PFSK-1 (cell line): ENCODE measurements at regions not wholly inside any gene's neighbourhood (a gene's known extent, or its start where the extent isn't known, plus 50 kb on each side); places are given as distances from the start of the nearest gene placed in this dataset.

Experiments used
- FOXP2 ChIP-seq: optimal IDR thresholded peaks from 2 replicates; pipeline ENCODE3; 2011; ENCODE audit warnings: borderline replicate concordance, control low read depth, inconsistent platforms; ENCODE audit not compliant: insufficient read depth; ENCODE audit errors: extremely low read length, extremely low read depth
- POLR2AphosphoS5 ChIP-seq: IDR thresholded peaks from 2 replicates; pipeline ENCODE4 v1.6.1; 2012; ENCODE audit warnings: low read depth, mild to moderate bottlenecking, control low read depth, low read length, moderate library complexity
- SIN3A ChIP-seq: IDR thresholded peaks from 2 replicates; pipeline ENCODE4 v1.6.1; 2012; ENCODE audit warnings: mild to moderate bottlenecking, low read length, moderate library complexity, borderline replicate concordance; ENCODE audit not compliant: insufficient read depth
- TAF1 ChIP-seq: IDR thresholded peaks from 2 replicates; pipeline ENCODE4 v1.6.1; 2012; ENCODE audit warnings: low read length, control low read depth, borderline replicate concordance; ENCODE audit not compliant: insufficient read depth
- TF ChIP-seq, protein P1 (sequence below), 2 experiments: IDR thresholded peaks; 2 replicates each; pipeline versions ENCODE4 v1.6.1 to v1.8.0; 2011 to 2012; ENCODE audit warnings: low read depth in 2 of 2, low read length in 2 of 2, control low read depth in 1 of 2, inconsistent platforms in 1 of 2, mild to moderate bottlenecking in 1 of 2, moderate library complexity in 1 of 2; ENCODE audit not compliant: insufficient read depth in 1 of 2

DNA sequence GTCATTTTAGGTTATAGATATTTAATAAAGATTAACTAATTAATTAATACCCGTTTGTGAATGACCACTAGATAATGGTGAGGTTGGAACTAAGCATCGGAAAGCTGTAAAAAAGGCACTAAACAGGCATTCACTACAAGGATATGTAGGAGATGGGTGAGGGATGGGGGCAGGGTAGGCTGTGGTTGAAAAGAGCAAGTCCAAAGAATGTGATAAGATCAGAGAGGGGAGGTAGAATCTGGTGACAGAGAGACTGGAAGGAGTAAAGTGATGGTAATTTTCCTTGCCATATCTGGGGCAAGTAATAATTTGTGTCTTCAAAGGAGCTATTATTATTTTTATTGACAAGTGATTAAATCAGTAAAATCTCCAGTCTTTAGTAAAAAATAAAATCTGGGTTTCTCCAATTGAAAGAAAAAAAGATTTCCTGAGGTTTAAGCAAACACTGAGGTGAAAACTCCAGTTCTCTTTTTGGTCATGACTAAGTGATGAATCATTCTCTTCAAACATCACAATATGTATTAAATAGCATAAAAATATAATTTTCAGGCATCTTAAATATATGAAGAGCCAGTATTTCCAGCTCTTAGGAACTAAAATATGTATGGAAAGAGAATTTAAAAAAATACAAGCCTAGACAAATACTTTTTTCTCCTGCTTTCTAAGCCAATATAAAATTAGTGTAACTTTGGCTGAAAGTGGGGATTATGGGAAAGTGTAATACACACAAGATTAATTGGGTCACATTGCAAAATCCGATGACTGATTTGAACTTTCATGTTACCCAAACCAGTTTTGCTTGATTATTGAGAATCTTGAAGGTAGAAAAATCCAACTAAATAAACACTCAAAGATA, 259.1 kb upstream of the RBMS1 start:
- TF ChIP-seq SIN3A (no peak), TAF1 (no peak), POLR2AphosphoS5 (no peak), FOXP2 (no peak)
- TF ChIP-seq, protein P1, sequence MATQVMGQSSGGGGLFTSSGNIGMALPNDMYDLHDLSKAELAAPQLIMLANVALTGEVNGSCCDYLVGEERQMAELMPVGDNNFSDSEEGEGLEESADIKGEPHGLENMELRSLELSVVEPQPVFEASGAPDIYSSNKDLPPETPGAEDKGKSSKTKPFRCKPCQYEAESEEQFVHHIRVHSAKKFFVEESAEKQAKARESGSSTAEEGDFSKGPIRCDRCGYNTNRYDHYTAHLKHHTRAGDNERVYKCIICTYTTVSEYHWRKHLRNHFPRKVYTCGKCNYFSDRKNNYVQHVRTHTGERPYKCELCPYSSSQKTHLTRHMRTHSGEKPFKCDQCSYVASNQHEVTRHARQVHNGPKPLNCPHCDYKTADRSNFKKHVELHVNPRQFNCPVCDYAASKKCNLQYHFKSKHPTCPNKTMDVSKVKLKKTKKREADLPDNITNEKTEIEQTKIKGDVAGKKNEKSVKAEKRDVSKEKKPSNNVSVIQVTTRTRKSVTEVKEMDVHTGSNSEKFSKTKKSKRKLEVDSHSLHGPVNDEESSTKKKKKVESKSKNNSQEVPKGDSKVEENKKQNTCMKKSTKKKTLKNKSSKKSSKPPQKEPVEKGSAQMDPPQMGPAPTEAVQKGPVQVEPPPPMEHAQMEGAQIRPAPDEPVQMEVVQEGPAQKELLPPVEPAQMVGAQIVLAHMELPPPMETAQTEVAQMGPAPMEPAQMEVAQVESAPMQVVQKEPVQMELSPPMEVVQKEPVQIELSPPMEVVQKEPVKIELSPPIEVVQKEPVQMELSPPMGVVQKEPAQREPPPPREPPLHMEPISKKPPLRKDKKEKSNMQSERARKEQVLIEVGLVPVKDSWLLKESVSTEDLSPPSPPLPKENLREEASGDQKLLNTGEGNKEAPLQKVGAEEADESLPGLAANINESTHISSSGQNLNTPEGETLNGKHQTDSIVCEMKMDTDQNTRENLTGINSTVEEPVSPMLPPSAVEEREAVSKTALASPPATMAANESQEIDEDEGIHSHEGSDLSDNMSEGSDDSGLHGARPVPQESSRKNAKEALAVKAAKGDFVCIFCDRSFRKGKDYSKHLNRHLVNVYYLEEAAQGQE (IDR thresholded peaks at IDR 0.05; ENCODE audit: insufficient read depth in 1 of 2, low read depth in 2 of 2, low read length in 2 of 2), result no peak

DNA sequence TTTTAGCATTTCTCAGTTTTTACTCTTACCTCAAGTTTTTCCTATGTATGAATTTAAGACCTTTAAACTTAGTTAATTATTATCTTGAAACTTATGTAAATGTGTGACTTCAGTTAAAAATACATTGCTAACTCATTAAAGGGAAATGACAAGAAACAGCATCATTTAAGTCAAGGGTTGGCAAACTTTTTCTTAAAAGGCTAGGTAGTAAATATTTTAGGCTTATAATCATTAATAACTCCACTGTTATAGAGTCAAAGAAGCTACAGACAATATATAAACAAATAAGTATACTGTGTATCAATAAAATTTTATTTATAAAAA, 259.7 kb upstream of the RBMS1 start:
- TF ChIP-seq POLR2AphosphoS5 (no peak), TAF1 (no peak), SIN3A (no peak), FOXP2 (no peak)
- TF ChIP-seq, protein P1 (IDR thresholded peaks at IDR 0.05; ENCODE audit: insufficient read depth in 1 of 2, low read depth in 2 of 2, low read length in 2 of 2), result no peak

DNA sequence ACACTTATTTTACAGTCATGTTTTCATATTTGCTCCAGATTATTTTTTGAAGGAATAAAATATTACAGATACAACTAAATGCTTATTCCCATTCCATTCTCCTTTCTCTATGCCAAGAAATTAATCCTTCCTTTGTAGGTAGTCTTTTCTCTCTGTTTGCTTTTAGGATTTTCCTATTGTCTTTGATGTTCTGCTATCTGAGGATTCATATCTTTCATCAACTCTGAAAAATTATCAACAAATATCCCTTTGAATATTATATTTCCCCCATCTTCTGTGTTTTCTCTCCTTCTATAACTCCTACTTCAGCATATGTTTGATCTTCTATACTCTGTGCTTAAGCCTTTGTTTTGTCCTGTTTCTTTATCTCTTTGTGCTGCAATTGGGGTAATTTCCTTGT, 260.4 kb upstream of the RBMS1 start:
- TF ChIP-seq FOXP2 (no peak), POLR2AphosphoS5 (no peak), SIN3A (no peak), TAF1 (no peak)
- TF ChIP-seq, protein P1 (IDR thresholded peaks at IDR 0.05; ENCODE audit: insufficient read depth in 1 of 2, low read depth in 2 of 2, low read length in 2 of 2), result no peak

- TF ChIP-seq FOXP2 (no peak), TAF1 (no peak), POLR2AphosphoS5 (no peak), SIN3A (no peak)
- TF ChIP-seq, protein P1 (IDR thresholded peaks at IDR 0.05; ENCODE audit: insufficient read depth in 1 of 2, low read depth in 2 of 2, low read length in 2 of 2), result no peak
Measured at GRCh38 chr2:160756481-160756880, 262.9 kb upstream of the RBMS1 start.
